ENCODE measurements at regions not wholly inside any gene's neighbourhood (a gene's known extent, or its start where the extent isn't known, plus 50 kb on each side); places are given as distances from the start of the nearest gene placed in this dataset.

DNA sequence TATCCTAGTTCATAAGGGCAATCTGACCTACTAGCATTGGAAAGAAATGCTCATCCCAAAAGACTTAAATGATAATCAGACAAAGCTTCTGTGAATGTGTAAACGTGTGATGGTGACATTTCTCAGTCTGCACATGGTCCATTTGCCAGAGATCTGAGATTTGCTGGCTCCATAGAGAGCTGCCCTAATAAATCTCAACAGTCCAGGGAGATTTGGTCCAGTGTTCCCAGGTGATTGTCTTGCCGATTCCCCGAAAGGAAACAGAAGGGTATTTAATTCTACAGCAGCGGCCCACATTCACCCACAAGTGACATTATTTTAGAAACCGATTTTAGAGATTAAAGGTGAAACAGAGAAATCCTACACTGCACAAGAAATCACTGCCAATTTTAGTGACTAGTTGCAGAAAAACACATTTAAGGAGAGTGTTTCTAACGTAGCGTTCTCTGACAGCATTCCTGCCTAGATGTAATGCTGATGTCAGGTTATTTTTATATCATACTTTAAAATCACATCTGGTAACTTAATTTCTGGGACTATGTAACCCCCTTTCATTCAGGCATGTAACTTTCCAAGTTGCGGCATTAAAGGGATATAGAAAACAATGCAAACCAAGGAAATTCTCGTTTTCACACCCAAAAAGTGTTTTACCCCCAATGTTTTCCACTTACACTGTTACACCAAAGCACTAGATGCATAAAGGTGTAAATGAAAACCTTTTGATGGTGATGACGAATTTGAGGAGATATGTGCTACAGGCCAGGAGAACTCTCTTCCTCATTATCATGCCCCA lies 231.9 kb upstream of the FN1 start:
- TF ChIP-seq CTCF (IDR thresholded peaks at IDR 0.05): no peak
- TF ChIP-seq POLR2A (IDR thresholded peaks at IDR 0.05): no peak

Measured in right lobe of liver (tissue), 4 donors.